ENCODE measurements at regions not wholly inside any gene's neighbourhood (a gene's known extent, or its start where the extent isn't known, plus 50 kb on each side); places are given as distances from the start of the nearest gene placed in this dataset.

GRCh38 chr20:50320901-50321796 lies 130.5 kb downstream of the CEBPB start:
- H3K9me3 Mint-ChIP-seq, result no peaks in the 10 kb centered on the region
- H3K27me3 Mint-ChIP-seq (ENCODE audit: insufficient read depth), result peaks cover 4% of the 10 kb centered on the region; the same call in 1 of the 2 replicates
- H3K4me1 Mint-ChIP-seq (ENCODE audit: low read depth), result peaks cover 34% of the 10 kb centered on the region
- DNase-seq, result peak; percentile 84
- no peak; the same call in 1 of the 2 replicates for TF ChIP-seq CTCF (IDR thresholded peaks at IDR 0.05)
- H3K36me3 Mint-ChIP-seq (ENCODE audit: low read depth), result no peaks in the 10 kb centered on the region
- peak overlapping the region; percentile 81 for H3K4me3 Mint-ChIP-seq
- H3K27ac Mint-ChIP-seq, result peak overlapping the region; percentile 84

- Mint-ChIP-seq H3K27ac (peak overlapping the region; percentile 84), H3K4me1 (ENCODE audit: low read depth) (peaks cover 34% of the 10 kb centered on the region), H3K4me3 (peak overlapping the region; percentile 81; the same call in 1 of the 2 replicates), H3K9me3 (no peaks in the 10 kb centered on the region), H3K27me3 (ENCODE audit: insufficient read depth) (peaks cover 2% of the 10 kb centered on the region; the same call in 1 of the 2 replicates), H3K36me3 (ENCODE audit: low read depth) (no peaks in the 10 kb centered on the region)
- no peak; the same call in 1 of the 2 replicates for TF ChIP-seq CTCF (IDR thresholded peaks at IDR 0.05)
- DNase-seq, result no peak
Observed at GRCh38 chr20:50321797-50322480, 131.3 kb downstream of the CEBPB start.

- H3K9me3 Mint-ChIP-seq, result no peaks in the 10 kb centered on the region
- no peak overlapping the region; the same call in 1 of the 2 replicates for H3K27ac Mint-ChIP-seq
- no peak for TF ChIP-seq CTCF (IDR thresholded peaks at IDR 0.05)
- peaks cover under 1% of the 10 kb centered on the region; the same call in 1 of the 2 replicates for H3K36me3 Mint-ChIP-seq (ENCODE audit: low read depth)
- peaks cover 36% of the 10 kb centered on the region for H3K4me1 Mint-ChIP-seq (ENCODE audit: low read depth)
- no peak for DNase-seq
- peaks cover 2% of the 10 kb centered on the region; the same call in 1 of the 2 replicates for H3K27me3 Mint-ChIP-seq (ENCODE audit: insufficient read depth)
- no peak overlapping the region for H3K4me3 Mint-ChIP-seq
Observed at GRCh38 chr20:50322703-50323131, 132.1 kb downstream of the CEBPB start.

- H3K4me3 Mint-ChIP-seq, result no peak overlapping the region
- no peak for DNase-seq
- no peak for TF ChIP-seq CTCF (IDR thresholded peaks at IDR 0.05)
- H3K4me1 Mint-ChIP-seq (ENCODE audit: low read depth), result peaks cover 39% of the 10 kb centered on the region
- no peaks in the 10 kb centered on the region for H3K9me3 Mint-ChIP-seq
- H3K36me3 Mint-ChIP-seq (ENCODE audit: low read depth), result peaks cover 5% of the 10 kb centered on the region; the same call in 1 of the 2 replicates
- no peak overlapping the region for H3K27ac Mint-ChIP-seq
- H3K27me3 Mint-ChIP-seq (ENCODE audit: insufficient read depth), result peaks cover 2% of the 10 kb centered on the region; the same call in 1 of the 2 replicates
Observed at GRCh38 chr20:50323209-50323608, 132.6 kb downstream of the CEBPB start.

Measured in HFFc6 (cell line).